ENCODE measurements at regions not wholly inside any gene's neighbourhood (a gene's known extent, or its start where the extent isn't known, plus 50 kb on each side); places are given as distances from the start of the nearest gene placed in this dataset.

- TF ChIP-seq TAF1 (IDR thresholded peaks at IDR 0.05; ENCODE audit: low read depth, low read length) (no peak), POLR2AphosphoS5 (IDR thresholded peaks at IDR 0.05; ENCODE audit: low read depth, low read length) (no peak), PAX5 (IDR thresholded peaks at IDR 0.05; ENCODE audit: insufficient read depth, low read length, severe bottlenecking) (no peak), POLR2A (IDR thresholded peaks at IDR 0.05; ENCODE audit: low read depth, low read length) (no peak), POU2F2 (IDR thresholded peaks at IDR 0.05; ENCODE audit: low read depth, low read length) (no peak), SPI1 (IDR thresholded peaks at IDR 0.05; ENCODE audit: low read depth, low read length) (no peak)
- DNase-seq (ENCODE audit: insufficient read length, low spot score) (no peak), FAIRE-seq (no peak)
These were observed 113.3 kb upstream of the SSTR4 start for GRCh38 chr20:22921595-22922421.

- no peak for DNase-seq (ENCODE audit: insufficient read length, low spot score)
- FAIRE-seq, result no peak
- TF ChIP-seq SPI1 (IDR thresholded peaks at IDR 0.05; ENCODE audit: low read depth, low read length) (no peak), POLR2A (IDR thresholded peaks at IDR 0.05; ENCODE audit: low read depth, low read length) (no peak), POU2F2 (IDR thresholded peaks at IDR 0.05; ENCODE audit: low read depth, low read length) (no peak), PAX5 (IDR thresholded peaks at IDR 0.05; ENCODE audit: insufficient read depth, low read length, severe bottlenecking) (no peak), POLR2AphosphoS5 (IDR thresholded peaks at IDR 0.05; ENCODE audit: low read depth, low read length) (no peak), TAF1 (IDR thresholded peaks at IDR 0.05; ENCODE audit: low read depth, low read length) (no peak)
These were observed 112.1 kb upstream of the SSTR4 start for GRCh38 chr20:22922987-22923386.

GRCh38 chr20:22924046-22924737 lies 110.9 kb upstream of the SSTR4 start:
- no peak for DNase-seq (ENCODE audit: insufficient read length, low spot score)
- no peak for TF ChIP-seq POLR2AphosphoS5 (IDR thresholded peaks at IDR 0.05; ENCODE audit: low read depth, low read length)
- no peak for TF ChIP-seq TAF1 (IDR thresholded peaks at IDR 0.05; ENCODE audit: low read depth, low read length)
- TF ChIP-seq POU2F2 (IDR thresholded peaks at IDR 0.05; ENCODE audit: low read depth, low read length), result no peak
- TF ChIP-seq PAX5 (IDR thresholded peaks at IDR 0.05; ENCODE audit: insufficient read depth, low read length, severe bottlenecking), result no peak
- no peak for TF ChIP-seq SPI1 (IDR thresholded peaks at IDR 0.05; ENCODE audit: low read depth, low read length)
- TF ChIP-seq POLR2A (IDR thresholded peaks at IDR 0.05; ENCODE audit: low read depth, low read length), result no peak
- FAIRE-seq, result no peak

GRCh38 chr20:22924949-22925612 lies 110.0 kb upstream of the SSTR4 start:
- no peak for FAIRE-seq
- TF ChIP-seq POU2F2 (IDR thresholded peaks at IDR 0.05; ENCODE audit: low read depth, low read length) (no peak), POLR2AphosphoS5 (IDR thresholded peaks at IDR 0.05; ENCODE audit: low read depth, low read length) (no peak), POLR2A (IDR thresholded peaks at IDR 0.05; ENCODE audit: low read depth, low read length) (no peak), PAX5 (IDR thresholded peaks at IDR 0.05; ENCODE audit: insufficient read depth, low read length, severe bottlenecking) (no peak), SPI1 (IDR thresholded peaks at IDR 0.05; ENCODE audit: low read depth, low read length) (no peak), TAF1 (IDR thresholded peaks at IDR 0.05; ENCODE audit: low read depth, low read length) (no peak)
- DNase-seq (ENCODE audit: insufficient read length, low spot score), result no peak

GRCh38 chr20:22925613-22925983 lies 109.5 kb upstream of the SSTR4 start:
- TF ChIP-seq PAX5 (IDR thresholded peaks at IDR 0.05; ENCODE audit: insufficient read depth, low read length, severe bottlenecking), result no peak
- TF ChIP-seq TAF1 (IDR thresholded peaks at IDR 0.05; ENCODE audit: low read depth, low read length), result no peak
- TF ChIP-seq SPI1 (IDR thresholded peaks at IDR 0.05; ENCODE audit: low read depth, low read length), result no peak
- no peak for TF ChIP-seq POLR2A (IDR thresholded peaks at IDR 0.05; ENCODE audit: low read depth, low read length)
- no peak for TF ChIP-seq POU2F2 (IDR thresholded peaks at IDR 0.05; ENCODE audit: low read depth, low read length)
- no peak for TF ChIP-seq POLR2AphosphoS5 (IDR thresholded peaks at IDR 0.05; ENCODE audit: low read depth, low read length)
- DNase-seq (ENCODE audit: insufficient read length, low spot score), result no peak
- no peak for FAIRE-seq

- DNase-seq (ENCODE audit: insufficient read length, low spot score), result no peak
- FAIRE-seq, result no peak
- TF ChIP-seq POU2F2 (IDR thresholded peaks at IDR 0.05; ENCODE audit: low read depth, low read length) (no peak), SPI1 (IDR thresholded peaks at IDR 0.05; ENCODE audit: low read depth, low read length) (no peak), POLR2A (IDR thresholded peaks at IDR 0.05; ENCODE audit: low read depth, low read length) (no peak), POLR2AphosphoS5 (IDR thresholded peaks at IDR 0.05; ENCODE audit: low read depth, low read length) (no peak)
These were observed 107.6 kb upstream of the SSTR4 start for GRCh38 chr20:22927537-22927936.

- FAIRE-seq (no peak), DNase-seq (ENCODE audit: insufficient read length, low spot score) (no peak)
- TF ChIP-seq SPI1 (IDR thresholded peaks at IDR 0.05; ENCODE audit: low read depth, low read length) (no peak), POU2F2 (IDR thresholded peaks at IDR 0.05; ENCODE audit: low read depth, low read length) (no peak), PAX5 (IDR thresholded peaks at IDR 0.05; ENCODE audit: insufficient read depth, low read length, severe bottlenecking) (no peak), POLR2AphosphoS5 (IDR thresholded peaks at IDR 0.05; ENCODE audit: low read depth, low read length) (no peak), POLR2A (IDR thresholded peaks at IDR 0.05; ENCODE audit: low read depth, low read length) (no peak), TAF1 (IDR thresholded peaks at IDR 0.05; ENCODE audit: low read depth, low read length) (no peak)
These were observed 106.4 kb upstream of the SSTR4 start for GRCh38 chr20:22928679-22929078.

- DNase-seq (ENCODE audit: insufficient read length, low spot score), result no peak
- no peak for FAIRE-seq
- TF ChIP-seq POU2F2 (IDR thresholded peaks at IDR 0.05; ENCODE audit: low read depth, low read length) (no peak), SPI1 (IDR thresholded peaks at IDR 0.05; ENCODE audit: low read depth, low read length) (no peak), POLR2A (IDR thresholded peaks at IDR 0.05; ENCODE audit: low read depth, low read length) (no peak), PAX5 (IDR thresholded peaks at IDR 0.05; ENCODE audit: insufficient read depth, low read length, severe bottlenecking) (no peak), POLR2AphosphoS5 (IDR thresholded peaks at IDR 0.05; ENCODE audit: low read depth, low read length) (no peak), TAF1 (IDR thresholded peaks at IDR 0.05; ENCODE audit: low read depth, low read length) (no peak)
These were observed 105.5 kb upstream of the SSTR4 start for GRCh38 chr20:22929661-22930060.
